ENCODE measurements at regions not wholly inside any gene's neighbourhood (a gene's known extent, or its start where the extent isn't known, plus 50 kb on each side); places are given as distances from the start of the nearest gene placed in this dataset.

GRCh38 chr1:103194060-103194459 is 85.7 kb upstream of the COL11A1 start:
- TF ChIP-seq CTCF (IDR thresholded peaks at IDR 0.05) (no peak), EZH2 (IDR thresholded peaks at IDR 0.05; ENCODE audit: borderline replicate concordance, insufficient read depth, low read depth, low read length, poor library complexity, severe bottlenecking) (no peak)

All from B cell (primary cell).